ENCODE measurements at regions not wholly inside any gene's neighbourhood (a gene's known extent, or its start where the extent isn't known, plus 50 kb on each side); places are given as distances from the start of the nearest gene placed in this dataset.

DNA sequence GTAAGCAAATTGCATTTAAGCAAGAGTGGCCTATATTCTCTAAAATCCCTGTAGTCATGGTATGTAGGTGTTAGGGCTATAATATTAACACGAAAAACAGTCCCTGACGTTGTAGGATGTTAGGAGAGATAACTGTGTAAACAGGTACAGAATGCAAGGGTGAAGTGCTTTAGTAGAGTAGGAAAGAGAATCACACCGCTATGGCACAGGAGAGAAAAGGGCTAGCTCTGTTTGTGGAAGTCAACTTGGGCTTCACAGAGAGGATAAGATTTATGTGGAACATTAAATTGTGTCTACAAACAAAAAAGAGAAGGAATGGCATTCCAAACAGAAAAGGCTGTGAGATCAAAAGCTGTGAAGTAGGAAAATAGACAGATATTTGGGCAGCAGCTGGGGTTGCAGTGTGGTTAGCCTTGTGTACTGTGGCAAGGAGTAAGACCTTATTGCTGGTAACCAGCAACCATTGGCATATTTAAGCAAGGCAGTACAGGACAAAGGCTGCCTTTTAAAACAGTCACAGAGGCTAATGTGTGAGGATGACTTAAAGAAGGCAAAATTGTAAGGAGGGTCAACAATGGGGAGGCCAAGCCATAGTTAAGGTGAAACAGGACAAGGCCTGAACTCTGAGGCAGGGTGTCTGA, 337.5 kb upstream of the ADAMTSL1 start:
- TF ChIP-seq, protein P1, sequence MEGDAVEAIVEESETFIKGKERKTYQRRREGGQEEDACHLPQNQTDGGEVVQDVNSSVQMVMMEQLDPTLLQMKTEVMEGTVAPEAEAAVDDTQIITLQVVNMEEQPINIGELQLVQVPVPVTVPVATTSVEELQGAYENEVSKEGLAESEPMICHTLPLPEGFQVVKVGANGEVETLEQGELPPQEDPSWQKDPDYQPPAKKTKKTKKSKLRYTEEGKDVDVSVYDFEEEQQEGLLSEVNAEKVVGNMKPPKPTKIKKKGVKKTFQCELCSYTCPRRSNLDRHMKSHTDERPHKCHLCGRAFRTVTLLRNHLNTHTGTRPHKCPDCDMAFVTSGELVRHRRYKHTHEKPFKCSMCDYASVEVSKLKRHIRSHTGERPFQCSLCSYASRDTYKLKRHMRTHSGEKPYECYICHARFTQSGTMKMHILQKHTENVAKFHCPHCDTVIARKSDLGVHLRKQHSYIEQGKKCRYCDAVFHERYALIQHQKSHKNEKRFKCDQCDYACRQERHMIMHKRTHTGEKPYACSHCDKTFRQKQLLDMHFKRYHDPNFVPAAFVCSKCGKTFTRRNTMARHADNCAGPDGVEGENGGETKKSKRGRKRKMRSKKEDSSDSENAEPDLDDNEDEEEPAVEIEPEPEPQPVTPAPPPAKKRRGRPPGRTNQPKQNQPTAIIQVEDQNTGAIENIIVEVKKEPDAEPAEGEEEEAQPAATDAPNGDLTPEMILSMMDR (IDR thresholded peaks at IDR 0.05), result no peak
- TF ChIP-seq POLR2AphosphoS5 (IDR thresholded peaks at IDR 0.05), result no peak

Data from prostate gland (tissue), 2 donors.